ENCODE measurements at regions not wholly inside any gene's neighbourhood (a gene's known extent, or its start where the extent isn't known, plus 50 kb on each side); places are given as distances from the start of the nearest gene placed in this dataset.
"Not testable (repeated sequence)": the region's sequence is repeated elsewhere in the genome, so short reads cannot be mapped to it uniquely, and the experiment has no call there.

DNA sequence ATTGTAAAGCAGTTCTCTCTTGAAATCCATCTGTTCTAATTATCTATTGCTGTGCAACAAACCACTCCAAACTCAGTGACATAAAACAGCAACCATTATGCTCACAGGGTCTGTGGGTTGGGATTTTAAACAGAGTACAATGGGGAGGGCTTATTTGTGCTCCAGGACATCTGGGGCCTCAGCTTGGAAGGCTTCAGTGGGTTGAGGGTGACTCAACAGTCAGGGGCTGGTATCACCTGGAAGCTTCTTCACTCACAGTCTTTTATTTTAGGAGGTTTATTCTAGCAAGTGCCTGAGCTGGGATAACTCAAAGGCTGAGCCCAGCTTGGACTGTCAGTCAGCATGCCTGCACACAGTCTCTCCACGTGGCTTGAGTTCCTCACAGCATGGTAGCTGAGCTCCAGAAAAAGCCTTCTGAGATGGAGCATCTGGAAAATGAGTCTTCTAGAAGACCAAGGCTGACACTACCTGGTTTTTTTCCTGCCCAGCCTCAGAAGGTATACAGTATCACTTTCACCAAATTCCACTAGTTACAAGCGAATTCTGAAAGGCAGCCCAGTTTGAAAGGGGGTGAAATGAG lies 234.6 kb upstream of the ID4 start:
- H3K4me3 ChIP-seq (ENCODE audit: low read depth, low read length), result no peak overlapping the region
- no peak for DNase-seq (ENCODE audit: low read depth, low spot score)
- TF ChIP-seq, protein P1, sequence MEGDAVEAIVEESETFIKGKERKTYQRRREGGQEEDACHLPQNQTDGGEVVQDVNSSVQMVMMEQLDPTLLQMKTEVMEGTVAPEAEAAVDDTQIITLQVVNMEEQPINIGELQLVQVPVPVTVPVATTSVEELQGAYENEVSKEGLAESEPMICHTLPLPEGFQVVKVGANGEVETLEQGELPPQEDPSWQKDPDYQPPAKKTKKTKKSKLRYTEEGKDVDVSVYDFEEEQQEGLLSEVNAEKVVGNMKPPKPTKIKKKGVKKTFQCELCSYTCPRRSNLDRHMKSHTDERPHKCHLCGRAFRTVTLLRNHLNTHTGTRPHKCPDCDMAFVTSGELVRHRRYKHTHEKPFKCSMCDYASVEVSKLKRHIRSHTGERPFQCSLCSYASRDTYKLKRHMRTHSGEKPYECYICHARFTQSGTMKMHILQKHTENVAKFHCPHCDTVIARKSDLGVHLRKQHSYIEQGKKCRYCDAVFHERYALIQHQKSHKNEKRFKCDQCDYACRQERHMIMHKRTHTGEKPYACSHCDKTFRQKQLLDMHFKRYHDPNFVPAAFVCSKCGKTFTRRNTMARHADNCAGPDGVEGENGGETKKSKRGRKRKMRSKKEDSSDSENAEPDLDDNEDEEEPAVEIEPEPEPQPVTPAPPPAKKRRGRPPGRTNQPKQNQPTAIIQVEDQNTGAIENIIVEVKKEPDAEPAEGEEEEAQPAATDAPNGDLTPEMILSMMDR (IDR thresholded peaks at IDR 0.05; ENCODE audit: low read depth, low read length), result no peak
- in situ Hi-C loops (cut with HindIII; ENCODE audit: low sequenced_read_pairs), result no loop called here

DNA sequence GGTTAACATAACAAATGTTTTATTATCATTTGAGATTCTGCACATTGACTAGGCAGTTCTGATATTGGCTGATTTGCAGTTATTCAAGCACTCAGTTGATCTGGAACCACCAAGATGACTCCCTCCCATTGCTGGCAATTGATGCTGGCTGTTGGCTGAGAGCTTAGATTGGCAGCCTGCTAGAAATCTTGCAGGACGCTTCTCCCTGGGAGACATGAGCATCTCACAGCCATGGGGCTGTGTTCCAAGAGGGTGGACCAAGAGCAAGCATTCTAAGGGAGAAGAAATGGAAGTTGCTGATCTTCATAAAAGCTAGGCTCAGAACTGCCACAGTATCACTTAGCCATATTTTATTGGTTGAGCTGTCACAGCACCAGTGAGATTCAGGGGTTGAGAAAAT lies 233.4 kb upstream of the ID4 start:
- in situ Hi-C loops (cut with HindIII; ENCODE audit: low sequenced_read_pairs), result no loop called here
- DNase-seq (ENCODE audit: low read depth, low spot score), result no peak
- TF ChIP-seq, protein P1 (IDR thresholded peaks at IDR 0.05; ENCODE audit: low read depth, low read length), result no peak
- H3K4me3 ChIP-seq (ENCODE audit: low read depth, low read length), result no peak overlapping the region

DNA sequence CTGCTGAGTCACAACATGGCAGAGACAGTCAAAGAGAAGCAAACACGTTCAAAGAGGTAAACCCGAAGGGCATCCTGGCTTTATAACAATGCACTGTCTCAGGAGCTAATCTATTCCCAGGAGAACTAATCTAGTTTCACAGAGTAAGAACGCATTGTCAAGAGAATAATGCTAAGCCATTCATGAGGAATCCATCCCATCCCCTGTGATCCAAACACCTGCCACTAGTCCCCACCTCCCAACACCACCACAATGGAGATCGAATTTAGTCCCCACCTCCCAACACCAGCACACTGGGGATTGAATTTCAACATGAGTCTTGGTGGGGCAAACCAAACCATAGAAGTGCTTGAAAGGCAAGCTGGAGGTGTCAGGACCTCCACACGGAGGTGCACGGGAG lies 231.5 kb upstream of the ID4 start:
- no peak for DNase-seq (ENCODE audit: low read depth, low spot score)
- in situ Hi-C loops (cut with HindIII; ENCODE audit: low sequenced_read_pairs), result no loop called here
- H3K4me3 ChIP-seq (ENCODE audit: low read depth, low read length), result no peak overlapping the region
- TF ChIP-seq, protein P1 (IDR thresholded peaks at IDR 0.05; ENCODE audit: low read depth, low read length), result no peak

DNA sequence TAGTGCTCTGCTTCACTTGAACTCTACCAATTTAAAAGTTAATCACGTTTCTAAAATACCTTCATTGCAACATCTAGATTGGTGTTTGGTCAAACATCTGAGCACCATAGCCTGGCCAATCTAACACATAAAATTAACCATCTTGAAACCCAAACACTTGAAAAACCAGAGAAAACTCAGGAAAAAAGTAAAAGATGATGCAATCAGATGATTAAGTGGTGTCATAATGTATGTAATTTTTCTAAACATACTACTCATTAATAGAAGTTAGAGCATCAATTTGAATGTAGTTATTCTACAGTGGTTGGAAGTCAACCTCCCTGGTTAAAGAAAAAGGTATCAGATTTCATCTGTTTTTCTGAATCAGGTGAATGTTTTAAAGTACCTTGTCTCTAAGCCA lies 228.6 kb upstream of the ID4 start:
- in situ Hi-C loops (cut with HindIII; ENCODE audit: low sequenced_read_pairs), result no loop called here

DNA sequence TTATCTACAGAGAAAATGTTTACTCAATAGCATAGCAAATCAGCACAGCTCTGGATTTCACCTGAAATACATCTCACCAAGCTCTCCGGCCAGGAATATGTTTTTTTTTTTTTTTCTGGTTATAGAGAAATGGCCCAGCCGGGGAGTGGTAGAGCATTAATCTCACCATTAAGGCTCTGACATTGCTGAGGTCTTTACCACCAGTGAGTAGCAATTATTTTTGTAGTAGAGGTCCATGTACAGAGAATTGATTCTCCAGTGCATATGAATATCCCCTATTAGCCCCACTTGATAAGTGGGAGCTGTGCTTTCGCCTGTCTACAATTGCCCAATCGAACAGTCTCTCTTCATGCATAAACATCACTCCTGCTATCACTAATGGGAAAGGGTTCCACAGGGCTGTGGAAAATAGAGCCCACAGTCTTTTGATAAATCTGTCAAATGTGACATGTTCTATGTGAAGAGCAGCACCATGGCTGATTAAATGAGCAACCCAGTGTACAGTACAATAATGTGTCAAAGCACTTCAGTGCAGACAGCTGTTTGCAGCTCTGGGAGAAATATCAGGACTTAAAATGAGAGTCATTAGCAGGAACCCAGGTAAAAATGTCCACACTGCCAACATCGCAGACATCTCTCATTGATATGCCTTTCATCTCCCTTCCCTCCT lies 227.1 kb upstream of the ID4 start:
- in situ Hi-C loops (cut with HindIII; ENCODE audit: low sequenced_read_pairs), result no loop called here
- H3K4me3 ChIP-seq (ENCODE audit: low read depth, low read length), result no peak overlapping the region
- TF ChIP-seq, protein P1 (IDR thresholded peaks at IDR 0.05; ENCODE audit: low read depth, low read length), result no peak
- DNase-seq (ENCODE audit: low read depth, low spot score), result no peak

More for the DNA sequence above, 228.6 kb upstream of the ID4 start:
- no peak for DNase-seq (ENCODE audit: low read depth, low spot score)
- TF ChIP-seq, protein P1 (IDR thresholded peaks at IDR 0.05; ENCODE audit: low read depth, low read length), result no peak
- no peak overlapping the region for H3K4me3 ChIP-seq (ENCODE audit: low read depth, low read length)

DNA sequence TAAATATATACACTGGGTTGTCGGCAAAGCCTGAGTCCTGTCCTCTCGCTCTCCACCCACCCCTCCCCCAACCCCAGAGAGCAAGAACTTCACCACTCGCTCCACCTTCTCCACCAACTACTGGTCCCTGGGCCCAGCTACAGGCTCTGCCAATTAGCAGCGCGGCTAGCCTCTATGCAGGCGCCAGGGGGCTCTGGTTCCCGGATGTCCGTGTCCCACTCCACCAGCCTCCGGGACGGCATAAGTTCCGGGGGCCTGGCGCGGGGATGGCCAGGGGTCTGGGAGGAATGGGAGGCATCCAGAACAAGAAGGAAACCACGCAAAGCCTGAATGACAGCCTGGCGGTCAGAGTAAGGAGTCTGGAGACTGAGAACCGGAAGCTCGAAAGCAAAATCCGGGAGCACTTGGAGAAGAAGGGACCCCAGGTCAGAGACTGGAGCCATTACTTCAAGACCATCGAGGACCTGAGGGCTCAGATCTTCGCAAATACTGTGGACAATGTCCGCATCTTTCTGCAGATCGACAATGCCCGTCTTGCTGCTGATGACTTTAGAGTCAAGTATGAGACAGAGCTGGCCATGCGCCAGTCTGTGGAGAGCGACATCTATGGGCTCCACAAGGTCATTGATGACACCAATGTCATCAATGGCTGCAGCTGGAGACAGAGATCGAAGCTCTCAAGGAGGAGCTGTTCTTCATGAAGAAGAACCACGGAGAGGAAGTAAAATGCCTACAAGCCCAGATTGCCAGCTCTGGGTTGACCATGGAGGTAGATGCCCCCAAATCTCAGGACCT lies 224.3 kb upstream of the ID4 start:
- H3K4me3 ChIP-seq (ENCODE audit: low read depth, low read length); in situ Hi-C loops (cut with HindIII; ENCODE audit: low sequenced_read_pairs); DNase-seq (ENCODE audit: low read depth, low spot score): not testable (repeated sequence)

DNA sequence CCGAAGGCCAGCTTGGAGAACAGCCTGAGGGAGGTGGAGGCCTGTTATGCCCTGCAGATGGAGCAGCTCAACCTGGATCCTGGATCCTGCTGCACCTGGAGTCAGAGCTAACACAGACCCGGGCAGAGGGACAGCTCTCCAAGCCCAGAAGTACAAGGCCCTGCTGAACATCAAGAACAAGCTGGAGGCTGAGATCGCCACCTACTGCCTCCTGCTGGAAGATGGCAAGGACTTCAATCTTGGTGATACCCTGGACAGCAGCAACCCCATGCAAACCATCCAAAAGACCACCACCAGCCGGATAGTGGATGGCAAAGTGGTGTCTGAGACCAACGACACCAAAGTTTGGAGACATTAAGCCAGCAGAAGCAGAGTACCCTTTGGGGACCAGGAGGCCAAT lies 223.5 kb upstream of the ID4 start:
- in situ Hi-C loops (cut with HindIII; ENCODE audit: low sequenced_read_pairs), result no loop called here
- TF ChIP-seq, protein P1 (IDR thresholded peaks at IDR 0.05; ENCODE audit: low read depth, low read length), result no peak
- no peak overlapping the region for H3K4me3 ChIP-seq (ENCODE audit: low read depth, low read length)
- DNase-seq (ENCODE audit: low read depth, low spot score), result no peak

Measured in astrocyte of the spinal cord (primary cell).